Neuronal stem cell (in vitro differentiated cells): ENCODE measurements at regions not wholly inside any gene's neighbourhood (a gene's known extent, or its start where the extent isn't known, plus 50 kb on each side); places are given as distances from the start of the nearest gene placed in this dataset.
"Not testable (repeated sequence)": the region's sequence is repeated elsewhere in the genome, so short reads cannot be mapped to it uniquely, and the experiment has no call there.

Source experiments
- DNase-seq: peaks from one replicate; pipeline ENCODE4 v3.0.0-alpha.2; 2013; ENCODE audit warnings: low spot score
- H2AFZ ChIP-seq: one replicate; pipeline ENCODE4 v1.6.1; 2013; ENCODE audit warnings: mild to moderate bottlenecking, low read length, inconsistent platforms
- H2AK5ac ChIP-seq: 2 replicates; pipeline ENCODE4 v1.6.1; 2013; ENCODE audit warnings: low read depth, mild to moderate bottlenecking, inconsistent platforms, low read length, moderate library complexity, mixed read lengths
- H2BK120ac ChIP-seq: 2 replicates; pipeline ENCODE4 v1.6.1; 2013; ENCODE audit warnings: low read depth, mild to moderate bottlenecking, inconsistent platforms, low read length, moderate library complexity, mixed read lengths
- H2BK12ac ChIP-seq: one replicate; pipeline ENCODE4 v1.6.1; 2013; ENCODE audit warnings: low read length, inconsistent platforms
- H2BK15ac ChIP-seq: 2 replicates; pipeline ENCODE4 v1.6.1; 2013; ENCODE audit warnings: mild to moderate bottlenecking, low read length, inconsistent platforms, mixed read lengths
- H2BK5ac ChIP-seq: one replicate; pipeline ENCODE4 v1.6.1; 2013; ENCODE audit warnings: inconsistent platforms, mild to moderate bottlenecking, low read length, moderate library complexity
- H3K14ac ChIP-seq: one replicate; pipeline ENCODE4 v1.6.1; 2013; ENCODE audit warnings: low read length, inconsistent platforms
- H3K18ac ChIP-seq: 2 replicates; pipeline ENCODE4 v1.6.1; 2013; ENCODE audit warnings: low read length, inconsistent platforms
- H3K23ac ChIP-seq: 2 replicates; pipeline ENCODE4 v1.6.1; 2013; ENCODE audit warnings: low read depth, mild to moderate bottlenecking, mixed read lengths, low read length, inconsistent platforms; ENCODE audit not compliant: poor library complexity
- H3K27ac ChIP-seq: replicated peaks from 3 replicates; pipeline ENCODE4 v1.5.1; 2013; ENCODE audit warnings: low read length, inconsistent platforms
- H3K27me3 ChIP-seq, 3 experiments: 2 replicates each; pipeline ENCODE4 v1.6.1; 2013; ENCODE audit warnings: low read length in 3 of 3, mild to moderate bottlenecking in 2 of 3, inconsistent platforms in 1 of 3, low read depth in 1 of 3, mixed read lengths in 1 of 3, moderate library complexity in 1 of 3; ENCODE audit not compliant: control insufficient read depth in 3 of 3, insufficient read depth in 3 of 3
- H3K36me3 ChIP-seq, 2 donors: replicated peaks in 1 of 2; 2 replicates each; pipeline ENCODE4 v1.6.1; 2013; ENCODE audit warnings: low read length in 2 of 2; ENCODE audit not compliant: control insufficient read depth in 2 of 2, insufficient read depth in 2 of 2
- H3K4ac ChIP-seq: 2 replicates; pipeline ENCODE4 v1.6.1; 2013; ENCODE audit warnings: inconsistent platforms, mild to moderate bottlenecking, low read length, moderate library complexity
- H3K4me1 ChIP-seq, 2 donors: 1 replicate in 1 of 2; 2 replicates in 1 of 2; pipeline ENCODE4 v1.6.1; 2013; ENCODE audit warnings: low read length in 2 of 2, low read depth in 1 of 2; ENCODE audit not compliant: control insufficient read depth in 2 of 2, insufficient read depth in 1 of 2
- H3K4me2 ChIP-seq: one replicate; pipeline ENCODE4 v1.6.1; 2013; ENCODE audit warnings: mild to moderate bottlenecking, low read length, inconsistent platforms; ENCODE audit not compliant: insufficient read depth, poor library complexity, severe bottlenecking
- H3K4me3 ChIP-seq, 2 donors: 2 replicates each; pipeline ENCODE4 v1.5.1; 2013; ENCODE audit warnings: low read length in 2 of 2, mild to moderate bottlenecking in 2 of 2, inconsistent platforms in 1 of 2, moderate library complexity in 1 of 2
- H3K79me1 ChIP-seq: one replicate; pipeline ENCODE4 v1.6.1; 2013; ENCODE audit warnings: low read depth, mild to moderate bottlenecking, inconsistent platforms, low read length, moderate library complexity
- H3K9ac ChIP-seq: one replicate; pipeline ENCODE4 v1.6.1; 2013; ENCODE audit warnings: mild to moderate bottlenecking, low read depth, low read length, inconsistent platforms; ENCODE audit not compliant: poor library complexity
- H3K9me3 ChIP-seq, 2 donors: replicated peaks in 1 of 2; 2 replicates each; pipeline versions ENCODE3 to v1.6.1; 2013; ENCODE audit warnings: low read length in 2 of 2, mild to moderate bottlenecking in 2 of 2, inconsistent platforms in 1 of 2, low read depth in 1 of 2, mixed read lengths in 1 of 2, moderate library complexity in 1 of 2; ENCODE audit not compliant: control insufficient read depth in 2 of 2, insufficient read depth in 1 of 2
- H4K8ac ChIP-seq: one replicate; pipeline ENCODE4 v1.6.1; 2013; ENCODE audit warnings: low read depth, mild to moderate bottlenecking, inconsistent platforms, low read length, moderate library complexity
- H4K91ac ChIP-seq: one replicate; pipeline ENCODE4 v1.6.1; 2013; ENCODE audit warnings: low read length, low read depth, mild to moderate bottlenecking, inconsistent platforms; ENCODE audit not compliant: poor library complexity
- WGBS, 2 donors: extraction: QIAGEN DNeasy Blood & Tissue Kit; methylation state at CpG; one replicate each; pipeline ENCODE4 v1.1.7; 2013; ENCODE audit warnings: missing lambda C conversion rate in 2 of 2, mixed read lengths in 1 of 2; ENCODE audit not compliant: insufficient read length in 2 of 2, insufficient replicate concordance in 1 of 2; ENCODE audit errors: extremely low coverage in 2 of 2; 5-methylcytosine and 5-hydroxymethylcytosine counted together

DNA sequence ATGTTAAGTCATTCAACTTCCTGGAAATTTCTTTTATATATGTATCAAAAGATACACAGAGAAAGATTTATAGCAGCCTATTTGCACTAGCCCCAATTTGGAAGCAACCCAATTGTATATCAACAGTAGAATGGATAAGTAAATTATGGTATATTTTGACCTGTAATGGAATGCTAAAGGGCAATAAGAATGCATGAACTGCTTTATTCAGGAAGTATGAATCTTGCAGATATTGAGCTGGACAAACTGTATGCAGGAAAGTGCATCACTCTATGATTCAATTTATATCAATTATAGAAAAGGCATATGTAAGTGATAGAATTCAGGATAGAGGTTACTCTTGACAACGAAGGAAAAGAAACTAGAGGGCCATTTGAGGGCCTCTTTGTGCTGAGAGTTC lies 913.1 kb upstream of the FBXO33 start:
- H3K4me3 ChIP-seq = no peak overlapping the region
- no peak overlapping the region for H2AFZ ChIP-seq
- H3K9ac ChIP-seq = no peak overlapping the region
- H3K9me3 ChIP-seq = no peaks in the 10 kb centered on the region
- H2BK5ac ChIP-seq = no peak overlapping the region
- no peak overlapping the region for H2BK15ac ChIP-seq
- H3K36me3 ChIP-seq = no peaks in the 10 kb centered on the region
- H2BK120ac ChIP-seq = no peak overlapping the region
- no peak overlapping the region for H3K4me2 ChIP-seq
- no peak overlapping the region for H2BK12ac ChIP-seq
- no peak overlapping the region for H4K8ac ChIP-seq
- no peak overlapping the region for H3K4ac ChIP-seq
- H3K18ac ChIP-seq = no peak overlapping the region
- no peaks in the 10 kb centered on the region for H3K79me1 ChIP-seq
- no peaks in the 10 kb centered on the region for H3K4me1 ChIP-seq
- no peak overlapping the region for H3K14ac ChIP-seq
- no peaks in the 10 kb centered on the region for H3K27me3 ChIP-seq
- DNase-seq = no peak
- WGBS, 2 donors = no CpG with 5 or more reads among the region's 1 CpG
- H4K91ac ChIP-seq = no peak overlapping the region
- no peak overlapping the region for H3K27ac ChIP-seq
- H2AK5ac ChIP-seq = no peak overlapping the region
- H3K23ac ChIP-seq = no peak overlapping the region

DNA sequence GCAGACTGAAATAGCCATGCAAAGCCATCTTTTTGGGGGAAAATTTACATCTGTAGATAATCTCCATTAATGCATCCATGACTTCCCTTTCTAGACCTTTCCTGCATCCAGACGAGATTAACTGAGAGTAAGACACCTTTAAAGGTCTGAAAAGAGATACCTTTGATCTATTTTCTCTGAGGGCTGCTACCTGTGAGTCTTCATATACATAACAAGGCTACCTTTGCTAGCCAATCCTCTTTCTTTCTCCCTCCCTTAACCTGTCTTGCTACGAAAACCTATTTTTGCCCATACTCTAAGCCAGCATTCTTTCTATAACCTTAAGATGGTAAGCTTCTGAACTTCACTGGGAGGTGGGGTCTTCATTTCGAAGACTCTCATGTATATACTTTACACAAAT lies 908.5 kb upstream of the FBXO33 start:
- Histone ChIP-seq H3K23ac (no peak overlapping the region), H2AK5ac (no peak overlapping the region), H3K14ac (no peak overlapping the region), H2AFZ (no peak overlapping the region), H2BK120ac (no peak overlapping the region), H3K27ac (no peak overlapping the region), H3K4ac (no peak overlapping the region), H2BK15ac (no peak overlapping the region), H3K18ac (no peak overlapping the region), H4K8ac (no peak overlapping the region), H3K36me3 (no peaks in the 10 kb centered on the region), H3K79me1 (no peaks in the 10 kb centered on the region), H3K4me2 (no peak overlapping the region), H2BK5ac (no peak overlapping the region), H3K27me3 (no peaks in the 10 kb centered on the region), H3K9ac (no peak overlapping the region), H3K9me3 (no peaks in the 10 kb centered on the region), H3K4me1 (peaks cover 0 to 8% of the 10 kb centered on the region in 2 donors), H2BK12ac (no peak overlapping the region), H4K91ac (no peak overlapping the region), H3K4me3 (no peak overlapping the region)
- DNase-seq = no peak
- WGBS, 2 donors = no CpG with 5 or more reads among the region's 3 CpGs

DNA sequence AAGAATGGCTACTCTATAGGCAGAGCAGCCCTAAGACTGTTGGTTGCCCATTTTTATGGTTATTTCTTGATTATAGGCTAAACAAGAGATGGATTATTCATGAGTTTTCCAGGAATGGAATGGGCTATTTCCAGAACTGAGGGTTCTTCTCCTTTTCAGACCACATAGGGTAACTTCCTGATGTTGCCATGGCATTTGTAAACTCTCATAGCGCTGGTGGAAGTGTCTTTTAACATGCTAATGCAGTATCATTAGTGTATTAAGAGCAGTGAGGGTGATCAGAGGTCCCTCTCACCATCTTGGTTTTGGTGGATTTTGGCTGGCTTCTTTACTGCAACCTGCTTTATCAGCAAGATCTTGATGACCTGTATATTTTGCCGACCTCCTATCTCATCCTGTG lies 904.6 kb upstream of the FBXO33 start:
- H3K9me3 ChIP-seq = peaks cover 2 to 3% of the 10 kb centered on the region in 2 donors
- peaks cover 0 to 8% of the 10 kb centered on the region in 2 donors for H3K4me1 ChIP-seq
- H3K79me1 ChIP-seq = no peaks in the 10 kb centered on the region
- H2AFZ ChIP-seq = peak overlapping the region; percentile 37
- no peak overlapping the region for H3K18ac ChIP-seq
- no peak overlapping the region for H2BK120ac ChIP-seq
- no peak overlapping the region for H3K4ac ChIP-seq
- no peak overlapping the region for H3K9ac ChIP-seq
- no peak overlapping the region for H2BK15ac ChIP-seq
- H2AK5ac ChIP-seq = no peak overlapping the region
- no peaks in the 10 kb centered on the region for H3K27me3 ChIP-seq
- no peak overlapping the region for H2BK5ac ChIP-seq
- no CpG with 5 or more reads among the region's 2 CpGs for WGBS, 2 donors
- no peak overlapping the region for H3K4me3 ChIP-seq
- H3K27ac ChIP-seq = no peak overlapping the region
- H3K36me3 ChIP-seq = no peaks in the 10 kb centered on the region
- H3K23ac ChIP-seq = no peak overlapping the region
- no peak overlapping the region for H4K8ac ChIP-seq
- H3K14ac ChIP-seq = no peak overlapping the region
- H4K91ac ChIP-seq = no peak overlapping the region
- no peak overlapping the region for H2BK12ac ChIP-seq
- no peak overlapping the region for H3K4me2 ChIP-seq
- no peak for DNase-seq

DNA sequence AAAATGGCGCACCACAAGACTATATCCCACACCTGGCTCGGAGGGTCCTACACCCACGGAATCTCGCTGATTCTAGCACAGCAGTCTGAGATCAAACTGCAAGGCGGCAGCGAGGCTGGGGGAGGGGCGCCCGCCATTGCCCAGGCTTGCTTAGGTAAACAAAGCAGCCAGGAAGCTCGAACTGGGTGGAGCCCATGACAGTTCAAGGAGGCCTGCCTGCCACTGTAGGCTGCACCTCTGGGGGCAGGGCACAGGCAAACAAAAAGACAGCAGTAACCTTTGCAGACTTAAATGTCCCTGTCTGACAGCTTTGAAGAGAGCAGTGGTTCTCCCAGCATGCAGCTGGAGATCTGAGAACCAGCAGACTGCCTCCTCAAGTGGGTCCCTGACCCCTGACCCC lies 894.3 kb upstream of the FBXO33 start:
- no CpG with 5 or more reads among the region's 9 CpGs for WGBS, 2 donors

More for the DNA sequence above, 894.3 kb upstream of the FBXO33 start:
- H4K8ac ChIP-seq, H3K23ac ChIP-seq, H4K91ac ChIP-seq, DNase-seq, H2AFZ ChIP-seq, H2BK120ac ChIP-seq, H2AK5ac ChIP-seq, H3K27ac ChIP-seq, H3K4ac ChIP-seq, H3K79me1 ChIP-seq, H3K27me3 ChIP-seq, H3K9ac ChIP-seq, H2BK12ac ChIP-seq, H3K36me3 ChIP-seq, H3K18ac ChIP-seq, H2BK5ac ChIP-seq, H3K4me1 ChIP-seq, H3K4me2 ChIP-seq, H3K9me3 ChIP-seq, H3K4me3 ChIP-seq, H3K14ac ChIP-seq, H2BK15ac ChIP-seq: not testable (repeated sequence)
